COLO668 (cell line): ENCODE measurements at regions not wholly inside any gene's neighbourhood (a gene's known extent, or its start where the extent isn't known, plus 50 kb on each side); places are given as distances from the start of the nearest gene placed in this dataset.

Experiments used
- DNase-seq: peaks from one replicate; lab custom pipeline; 2025; ENCODE audit not compliant: unreplicated experiment; lab: John Stamatoyannopoulos, UW

DNA sequence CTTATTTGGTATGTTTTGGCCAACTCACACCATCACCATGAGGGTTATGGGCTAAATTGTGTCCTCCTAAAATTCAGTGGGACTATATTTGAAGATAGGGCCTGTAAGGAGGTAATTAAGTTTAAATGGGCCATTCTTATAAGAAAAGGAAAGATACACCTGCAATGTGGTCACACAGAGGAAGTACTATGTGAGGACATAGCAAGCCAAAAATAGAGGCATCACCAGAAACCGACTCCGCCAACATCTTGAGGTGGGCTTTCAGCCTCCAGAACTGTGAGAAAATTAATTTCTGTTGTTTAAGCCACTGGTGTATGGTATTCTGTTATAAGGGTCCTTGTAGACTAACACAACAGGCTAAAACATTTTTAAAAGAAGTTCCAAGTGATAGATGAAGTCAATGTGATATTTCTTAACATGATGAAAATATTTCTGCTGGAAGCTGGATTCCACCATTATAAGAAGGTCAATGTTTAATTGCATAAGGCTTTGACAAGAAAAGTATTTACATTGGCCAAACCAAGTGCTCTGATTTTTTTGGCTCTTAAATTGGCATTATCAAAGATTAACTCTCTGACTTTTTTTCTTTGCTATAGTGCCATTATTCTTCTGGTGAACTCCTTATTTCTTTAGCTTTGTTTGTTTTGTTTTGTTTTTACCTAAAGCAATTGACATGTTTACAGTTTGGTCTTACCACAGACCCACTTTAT, 540.9 kb downstream of the PPARGC1A start:
- no peak for DNase-seq

GRCh38 chr4:23337292-23337691, 552.6 kb downstream of the PPARGC1A start:
- DNase-seq: no peak

DNA sequence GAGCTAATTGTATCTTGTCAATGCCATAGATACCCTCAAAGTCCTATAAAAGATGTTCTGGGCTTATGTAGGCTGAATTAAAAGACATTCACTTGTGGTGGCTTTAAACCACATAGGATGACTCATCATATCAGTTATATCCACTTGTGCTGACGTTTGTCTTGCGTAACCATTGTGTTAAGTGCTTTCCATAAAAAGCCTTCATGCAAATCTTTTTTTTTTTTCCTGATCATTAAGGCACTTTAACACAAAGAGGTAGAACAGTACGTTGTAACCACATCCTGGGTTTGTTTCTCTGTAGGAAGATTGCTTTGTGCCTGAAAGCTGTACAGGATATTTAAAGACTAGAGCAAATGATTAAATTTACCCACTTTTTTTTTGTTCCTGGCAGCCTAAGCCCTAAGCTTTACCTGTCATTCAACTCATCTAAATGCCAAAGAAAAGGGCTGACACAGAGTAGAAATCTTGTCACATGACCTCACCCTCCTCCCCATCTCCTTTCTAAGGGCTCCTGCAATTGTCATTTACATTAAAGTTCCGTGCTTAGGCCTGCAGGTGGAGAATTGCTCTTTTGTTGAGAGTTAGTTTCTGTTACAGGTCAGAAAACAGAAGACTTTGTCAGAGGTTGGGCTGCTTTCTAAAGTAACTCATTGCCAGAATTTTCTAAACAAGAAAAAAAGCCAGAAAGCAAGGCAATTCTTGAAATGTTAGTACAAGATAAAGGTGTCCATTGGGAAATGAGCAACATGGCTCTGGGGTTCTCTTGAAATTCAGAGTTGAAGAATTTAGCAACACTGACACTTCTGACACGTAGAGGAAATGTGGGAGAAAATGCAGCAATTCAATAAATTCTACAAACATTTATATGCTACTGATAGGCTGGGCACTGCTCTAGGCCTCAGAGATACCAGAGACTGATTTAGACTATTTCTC, 555.6 kb downstream of the PPARGC1A start:
- DNase-seq: peak; percentile 24

- DNase-seq: no peak
Observed at GRCh38 chr4:23333556-23333945, 556.3 kb downstream of the PPARGC1A start.

DNA sequence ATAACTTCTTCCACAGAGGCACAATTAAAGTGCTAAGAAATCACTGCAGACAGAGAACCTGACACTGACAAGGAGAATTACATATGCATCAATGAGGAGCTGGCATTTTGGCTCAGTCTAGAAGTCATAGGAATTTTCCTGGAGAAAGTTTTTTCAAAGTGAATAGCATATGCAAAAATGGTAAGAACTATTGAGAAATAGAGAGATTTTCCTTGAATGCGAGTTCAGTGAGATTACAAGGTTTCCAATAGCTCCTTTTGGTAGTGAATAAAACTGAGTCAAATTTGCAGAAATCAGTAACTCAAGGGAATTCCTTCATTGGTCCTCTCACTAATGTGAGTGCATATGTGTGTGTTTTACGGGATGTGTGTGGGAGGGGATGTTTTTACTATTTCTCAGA, 557.5 kb downstream of the PPARGC1A start:
- no peak for DNase-seq

DNA sequence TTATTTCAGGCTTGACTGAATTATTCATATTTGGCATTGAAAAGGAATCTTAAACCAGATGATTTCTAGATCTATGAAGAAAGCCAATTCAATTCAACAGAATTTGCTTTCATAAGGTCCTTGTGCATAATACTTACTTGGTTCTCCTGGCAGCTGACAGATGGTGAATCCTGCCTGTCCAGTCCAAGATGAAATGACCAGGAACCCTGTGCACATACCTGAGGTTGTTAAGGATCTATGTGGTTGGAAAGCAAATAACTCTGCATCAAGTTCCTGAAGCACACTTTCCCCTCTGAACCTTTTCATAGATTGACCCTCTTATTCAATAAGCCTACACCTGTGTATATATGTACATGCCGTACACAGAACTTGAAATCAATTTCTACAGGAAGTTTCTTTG, 562.7 kb downstream of the PPARGC1A start:
- no peak for DNase-seq

- DNase-seq: no peak
Observed at GRCh38 chr4:23324021-23324690, 565.7 kb downstream of the PPARGC1A start.

DNA sequence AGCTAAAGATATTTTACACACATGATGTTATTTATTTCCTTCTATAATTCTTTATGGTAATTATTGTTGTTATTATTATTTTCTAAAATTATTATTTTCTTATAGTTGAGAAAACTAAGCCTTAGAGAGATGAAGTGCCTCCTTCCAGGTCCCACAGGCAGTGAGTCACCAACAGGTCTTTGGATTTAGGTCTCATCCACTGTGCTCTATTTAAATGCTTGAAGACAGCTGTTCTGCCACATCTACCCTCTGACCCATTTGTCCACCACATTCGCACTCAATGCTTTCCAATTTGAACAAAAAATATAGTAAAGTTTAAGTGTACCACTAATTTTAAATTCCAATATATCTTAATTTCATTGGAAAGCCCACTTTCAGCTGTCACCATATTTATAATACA, 566.4 kb downstream of the PPARGC1A start:
- DNase-seq: no peak

- no peak for DNase-seq
Observed at GRCh38 chr4:23322732-23323131, 567.1 kb downstream of the PPARGC1A start.

DNA sequence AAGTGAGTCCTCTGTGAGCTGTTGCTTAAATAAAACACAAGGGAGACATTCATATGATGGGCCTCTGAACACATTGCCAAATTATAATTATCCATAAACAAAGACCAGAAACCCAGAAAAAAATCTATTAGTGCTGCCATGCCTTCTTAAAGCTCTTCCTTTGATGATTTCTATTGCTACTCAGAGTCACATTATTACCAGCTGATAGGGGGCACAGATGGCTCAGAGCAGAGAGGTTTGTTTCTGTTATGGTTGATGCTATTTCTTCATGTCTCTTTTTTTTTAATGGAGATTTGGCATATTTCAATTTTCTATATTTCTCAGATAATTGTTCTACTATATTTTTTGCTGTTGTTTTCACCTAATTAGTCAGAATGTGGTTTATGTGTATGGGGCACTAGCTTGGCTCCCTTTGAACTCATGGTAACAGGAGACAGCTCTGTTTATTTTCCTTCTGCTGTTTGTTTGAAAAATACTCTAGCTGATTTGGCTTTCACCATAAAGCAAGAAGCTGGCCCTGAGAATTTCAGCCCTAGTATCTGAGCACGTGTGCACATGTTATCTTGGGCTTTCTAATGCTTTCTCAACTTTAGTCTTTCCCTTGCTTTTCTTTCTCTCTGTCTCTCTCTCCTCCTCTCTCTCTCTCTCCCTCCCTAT, 568.8 kb downstream of the PPARGC1A start:
- DNase-seq: no peak

DNA sequence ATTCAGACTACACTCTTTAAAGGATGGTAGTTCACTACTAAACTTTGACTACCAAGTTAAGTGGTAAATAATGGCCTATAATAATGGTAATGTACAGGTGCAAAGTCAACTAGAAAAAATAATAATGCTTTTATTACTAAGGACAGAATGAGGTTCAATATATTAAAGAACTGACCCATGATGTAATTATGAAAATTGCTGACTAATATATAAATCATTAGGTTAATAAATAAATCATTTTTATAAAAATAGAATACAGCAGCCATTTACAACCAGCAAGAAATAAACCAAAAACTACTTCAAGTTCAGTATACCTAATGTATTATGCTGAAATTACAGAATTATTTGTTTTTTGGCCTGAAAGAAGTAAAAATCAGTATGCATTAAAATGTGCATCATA, 577.2 kb downstream of the PPARGC1A start:
- no peak for DNase-seq

- DNase-seq: no peak
Observed at GRCh38 chr4:23311983-23312382, 577.9 kb downstream of the PPARGC1A start.

- DNase-seq: no peak
Observed at GRCh38 chr4:23305026-23305425, 584.8 kb downstream of the PPARGC1A start.

DNA sequence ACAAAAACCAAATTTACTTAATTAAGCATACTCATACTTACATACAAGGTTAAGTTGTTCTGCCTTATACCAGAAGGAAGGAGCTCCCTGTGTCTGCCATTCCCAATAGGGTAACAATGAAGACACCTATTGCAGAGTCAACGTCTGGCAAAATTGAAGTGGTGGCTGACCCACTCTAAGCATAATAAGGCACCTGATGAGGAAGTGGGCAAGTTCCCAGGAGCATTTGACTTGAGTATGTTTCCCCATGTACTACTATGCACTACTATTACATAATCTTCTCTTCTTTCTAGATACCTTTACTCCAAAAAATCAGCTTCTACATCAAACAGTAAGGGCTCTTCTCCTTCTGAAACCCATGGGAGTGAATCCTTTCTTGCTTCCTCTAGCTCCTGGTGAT, 591.5 kb downstream of the PPARGC1A start:
- no peak for DNase-seq

DNA sequence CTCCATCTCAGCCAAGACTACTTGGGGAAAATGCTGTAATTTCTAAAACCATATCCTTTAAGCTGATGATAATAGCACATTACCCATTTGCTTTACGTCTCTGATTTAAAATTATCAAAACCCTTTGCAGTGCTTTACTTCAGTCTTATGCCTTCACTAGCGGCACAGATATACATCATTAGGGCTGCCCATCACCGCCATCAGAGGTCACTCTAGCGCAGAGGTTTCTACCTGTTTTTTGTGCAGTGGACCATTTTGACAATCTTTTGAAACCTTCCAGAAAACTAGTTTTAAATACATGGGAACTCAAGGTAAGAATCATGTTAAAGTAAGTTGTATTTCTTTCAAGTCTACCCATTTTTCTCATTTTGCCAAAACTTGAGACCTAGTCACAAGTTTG, 592.5 kb downstream of the PPARGC1A start:
- no peak for DNase-seq

DNA sequence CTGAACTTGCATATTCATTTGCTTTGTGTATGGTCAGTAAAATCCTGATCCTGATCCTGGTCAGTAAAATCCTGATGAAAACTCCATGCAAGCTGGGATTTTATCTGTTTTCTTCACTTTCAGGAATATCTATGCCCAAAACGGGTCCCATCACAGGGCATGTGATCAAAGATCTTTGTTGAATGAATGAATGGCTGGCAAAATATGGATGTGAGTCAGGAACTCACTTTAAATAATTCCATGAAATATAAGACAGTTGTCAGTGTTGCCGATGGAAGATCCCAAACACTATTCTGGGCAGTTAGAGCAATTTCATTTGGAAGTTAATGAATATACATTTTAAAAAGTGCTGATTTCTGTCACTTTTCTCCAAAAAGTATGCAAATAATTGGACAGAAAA, 598.4 kb downstream of the GBA3 start:
- no peak for DNase-seq

DNA sequence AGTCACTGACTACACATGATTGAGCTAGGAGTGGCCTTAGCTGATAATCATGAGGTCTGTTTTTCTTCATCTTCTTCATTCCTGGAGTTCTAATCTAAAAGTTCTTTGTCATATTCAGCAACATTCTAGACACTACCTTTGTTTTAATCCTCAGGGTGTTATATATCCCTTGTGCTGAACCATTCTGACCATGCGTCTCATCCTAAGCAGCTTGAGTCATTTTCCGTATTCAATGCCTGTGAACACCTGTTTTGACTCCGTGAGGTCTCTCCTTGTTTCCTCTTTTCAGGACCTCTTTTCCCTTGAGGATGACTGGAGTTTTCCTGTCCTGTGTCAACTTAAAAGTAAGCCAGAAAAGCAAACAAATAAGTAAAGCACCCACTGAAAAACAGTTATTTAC, 597.9 kb downstream of the GBA3 start:
- DNase-seq: no peak

DNA sequence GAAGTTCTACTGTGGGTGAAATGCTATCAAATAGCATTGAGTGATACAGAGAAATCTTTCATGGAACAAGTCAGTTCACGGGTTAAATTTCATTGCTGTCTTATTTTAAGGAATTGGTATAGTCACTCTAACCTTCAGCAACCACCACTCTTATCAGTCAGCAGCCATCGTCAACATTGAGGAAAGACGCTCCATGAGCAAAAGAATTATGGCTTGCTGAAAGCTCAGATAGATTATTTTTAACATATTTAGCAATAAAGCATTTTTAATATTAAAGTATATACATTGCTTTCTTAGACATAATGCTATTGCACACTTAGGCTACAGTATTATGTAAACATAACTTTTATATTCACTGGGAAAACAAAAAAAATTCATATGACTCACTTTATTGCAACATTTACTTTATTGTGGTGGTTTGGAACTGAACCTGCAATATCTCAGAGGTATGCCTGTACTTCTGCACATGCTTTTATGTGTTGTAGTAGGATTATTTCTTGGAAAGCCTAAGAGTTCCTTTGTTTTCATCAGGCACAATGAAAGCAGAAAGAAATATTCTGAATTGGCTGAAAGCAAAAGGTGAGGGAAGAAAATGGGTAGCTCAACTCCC, 586.7 kb downstream of the GBA3 start:
- no peak for DNase-seq

DNA sequence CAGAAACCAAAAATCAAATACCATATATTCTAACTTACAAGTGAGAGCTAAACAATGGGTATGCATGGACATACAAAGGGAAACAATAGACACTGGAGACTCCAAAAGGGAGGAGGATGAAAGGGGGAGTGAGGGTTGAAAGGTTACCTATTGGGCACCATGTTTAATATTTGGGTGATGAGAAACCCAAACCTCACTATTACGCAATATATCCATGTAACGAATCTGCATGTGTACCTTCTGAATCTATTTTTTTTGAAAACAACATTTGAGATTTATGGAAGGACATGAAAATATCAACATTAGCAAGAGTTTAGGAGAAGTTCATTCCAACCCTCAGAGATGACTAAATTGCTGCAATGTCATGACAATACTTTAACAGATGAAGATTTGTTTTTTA, 586.1 kb downstream of the GBA3 start:
- no peak for DNase-seq

- DNase-seq: no peak
Observed at GRCh38 chr4:23276076-23276475, 583.3 kb downstream of the GBA3 start.

GRCh38 chr4:23269566-23269965, 576.8 kb downstream of the GBA3 start:
- DNase-seq: no peak
